Stimulated activated CD4-positive, alpha-beta T cell treated with anti-CD3 and anti-CD28 coated beads, Interleukin-2, amount 100 ng/mL, for 24 hours (primary cell): ENCODE measurements at regions not wholly inside any gene's neighbourhood (a gene's known extent, or its start where the extent isn't known, plus 50 kb on each side); places are given as distances from the start of the nearest gene placed in this dataset.
"Not testable (repeated sequence)": the region's sequence is repeated elsewhere in the genome, so short reads cannot be mapped to it uniquely, and the experiment has no call there.

Experiments used
- DNase-seq, 2 donors: peaks; one replicate each; pipeline ENCODE4 v3.0.0-alpha.2; 2020

DNA sequence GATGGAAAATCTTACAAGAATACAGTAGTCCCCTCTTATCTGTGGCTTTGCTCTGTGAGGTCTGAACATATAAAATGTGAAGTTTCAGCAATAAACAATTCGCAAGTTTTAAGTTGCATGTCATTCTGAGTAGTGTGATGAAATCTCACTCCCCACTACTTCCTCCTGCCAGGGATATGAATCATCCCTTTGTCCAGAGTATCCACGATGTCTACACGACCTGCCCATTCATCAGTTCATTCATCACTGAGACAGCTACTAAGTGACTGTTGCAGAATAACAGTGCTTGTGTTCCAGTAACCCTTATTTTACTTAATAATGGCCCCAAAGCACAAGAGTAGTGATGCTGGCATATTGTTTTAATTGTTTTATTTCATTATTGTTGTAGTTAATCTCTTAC lies 489.2 kb upstream of the UBE2E2 start:
- no peak for DNase-seq

DNA sequence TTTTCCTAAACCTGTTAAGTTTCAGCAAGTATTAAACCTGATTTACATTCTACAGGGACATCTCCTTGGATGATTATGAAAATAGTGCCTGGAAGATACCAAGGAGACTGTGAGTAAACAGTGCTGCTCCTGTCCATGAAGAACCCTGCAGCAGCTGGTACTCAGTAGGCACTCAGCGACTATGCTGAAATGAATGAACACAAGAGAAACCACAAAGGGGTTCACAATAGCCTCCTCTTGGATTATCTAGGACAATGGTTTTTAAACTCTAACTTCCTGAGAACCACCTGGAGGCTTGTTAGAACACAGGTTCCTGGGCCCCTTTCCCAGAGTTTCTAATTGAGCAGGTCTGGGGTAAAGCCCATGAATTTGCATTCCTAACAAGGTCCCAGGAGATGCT lies 488.4 kb upstream of the UBE2E2 start:
- DNase-seq, result no peak

DNA sequence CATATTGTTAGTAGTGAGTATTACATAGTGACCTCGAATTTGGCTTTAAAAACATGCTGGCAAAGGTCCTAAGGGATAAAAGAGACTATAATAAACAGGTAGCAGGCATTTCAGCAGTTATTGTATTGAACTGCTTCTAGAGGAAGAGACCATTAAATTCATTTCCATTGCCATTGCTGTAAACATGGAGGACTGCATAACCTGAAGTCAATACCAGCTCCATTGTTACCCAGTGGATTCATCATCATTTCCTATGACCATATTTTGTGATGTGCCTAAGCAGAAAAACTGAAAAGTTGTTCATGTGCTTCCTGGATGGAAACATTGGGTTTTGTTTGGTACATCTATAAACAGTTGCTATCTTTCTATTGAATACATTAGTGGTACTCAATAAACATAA lies 482.5 kb upstream of the UBE2E2 start:
- no peak for DNase-seq

DNA sequence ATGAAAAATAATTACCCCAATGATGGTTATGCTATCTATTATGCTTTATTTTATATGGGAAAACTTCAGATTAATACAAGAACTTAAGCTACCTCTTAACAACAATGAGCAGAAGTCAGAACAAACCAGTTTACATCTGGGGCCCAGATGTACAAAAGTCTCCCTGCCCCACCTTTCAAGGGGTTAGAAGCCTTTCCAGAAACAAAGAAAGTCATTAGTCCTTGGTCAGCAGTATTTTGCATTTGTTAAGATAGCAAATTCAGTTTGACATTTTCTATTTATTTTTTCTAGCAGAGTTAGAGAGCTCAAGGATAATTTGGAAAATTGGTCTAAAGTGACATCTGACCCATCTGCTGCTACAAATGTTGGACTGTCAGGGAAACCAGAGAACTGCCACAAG lies 478.7 kb upstream of the UBE2E2 start:
- DNase-seq, result no peak

DNA sequence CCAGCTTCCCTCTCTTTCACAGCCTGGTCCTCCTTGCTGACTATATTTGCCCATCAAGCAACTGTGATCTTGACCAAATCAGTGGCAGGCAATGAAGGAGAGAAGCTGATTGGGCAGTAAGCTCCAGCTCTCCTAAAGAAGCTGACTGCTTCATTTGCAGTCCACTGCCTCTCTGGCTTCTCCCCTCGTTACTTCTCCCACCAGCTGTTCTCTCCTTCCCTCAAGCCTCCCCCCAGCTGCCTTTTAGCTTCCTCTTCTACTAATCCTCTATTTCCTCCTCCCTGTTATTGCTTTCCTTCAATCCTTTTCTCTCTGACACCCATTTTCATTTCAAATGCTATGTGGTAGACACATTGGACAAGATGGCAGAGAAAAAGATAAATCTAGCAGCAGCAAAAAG lies 474.7 kb upstream of the UBE2E2 start:
- DNase-seq, result no peak

DNA sequence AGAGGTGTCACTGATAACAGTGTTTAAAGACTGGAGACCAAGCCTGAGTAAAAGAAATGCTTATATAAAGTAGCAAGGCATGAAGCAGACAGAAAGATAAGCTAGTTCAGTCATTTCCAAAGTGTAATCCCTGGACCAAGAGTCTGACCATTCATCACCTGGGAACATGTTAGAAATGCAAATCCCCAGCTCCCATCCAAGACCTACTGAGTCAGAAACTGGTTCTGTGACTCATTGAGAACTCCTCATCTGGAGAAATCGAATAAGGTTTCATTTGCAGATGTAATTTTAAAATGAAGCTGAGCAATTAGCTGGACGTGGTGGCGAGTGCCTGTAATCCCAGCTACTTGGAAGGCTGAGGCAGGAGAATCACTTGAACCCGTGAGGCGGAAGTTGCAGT lies 473.9 kb upstream of the UBE2E2 start:
- DNase-seq, result no peak

DNA sequence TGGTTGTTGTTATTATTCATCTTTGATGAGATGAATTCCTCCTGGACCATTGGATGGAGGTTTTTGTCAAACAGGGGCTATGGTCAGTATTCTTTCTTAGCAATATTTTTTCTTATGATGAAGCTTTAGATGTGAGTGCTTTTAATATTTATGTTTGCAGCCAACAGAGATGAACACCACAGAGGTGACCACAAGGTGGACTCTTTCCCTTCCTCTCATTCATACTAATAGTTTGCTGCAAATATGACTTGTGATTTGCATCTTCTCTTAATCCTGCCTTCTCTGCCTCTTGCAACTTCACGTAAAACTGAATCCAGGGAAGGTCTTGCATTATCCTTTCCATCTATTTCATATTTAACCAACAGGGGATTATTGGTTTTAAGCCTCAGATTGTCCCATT lies 473.1 kb upstream of the UBE2E2 start:
- DNase-seq, result no peak

DNA sequence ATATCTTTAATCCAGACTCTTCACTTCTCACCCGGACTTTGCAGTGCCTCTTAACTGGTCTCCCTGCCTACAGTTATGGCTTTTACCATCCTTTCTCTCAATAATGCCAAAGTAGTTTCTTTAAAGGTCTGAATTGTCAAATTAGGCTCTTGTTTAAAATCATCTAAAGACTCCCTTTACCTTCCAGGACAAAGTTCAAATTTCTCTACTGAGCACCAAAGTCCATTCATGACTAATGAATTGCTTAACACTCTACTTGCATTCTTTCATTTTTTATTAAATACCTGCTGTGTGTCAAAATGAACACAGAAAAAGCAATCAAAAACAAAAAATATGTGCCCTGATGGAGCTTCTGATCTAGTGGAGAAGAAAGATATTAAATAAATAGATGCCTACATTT lies 472.4 kb upstream of the UBE2E2 start:
- no peak for DNase-seq

DNA sequence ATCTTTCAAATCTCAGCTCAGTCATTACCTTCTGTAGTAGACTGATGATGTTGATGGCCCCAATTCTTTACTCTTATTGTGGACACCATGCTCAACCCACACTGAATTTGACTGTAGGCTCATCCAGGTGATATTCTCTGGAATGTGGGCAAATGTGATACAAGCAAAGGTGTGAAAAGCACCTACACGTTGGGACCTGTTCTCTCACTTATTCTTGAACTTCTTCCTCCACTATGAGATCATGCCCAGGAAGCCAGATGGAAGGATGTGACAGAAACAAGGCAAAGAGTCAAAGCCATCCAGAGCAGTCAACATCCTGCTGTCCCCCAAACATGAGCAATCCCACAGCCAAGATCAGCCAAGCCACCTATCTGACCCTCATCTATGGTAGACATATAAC lies 471.2 kb upstream of the UBE2E2 start:
- no peak for DNase-seq

DNA sequence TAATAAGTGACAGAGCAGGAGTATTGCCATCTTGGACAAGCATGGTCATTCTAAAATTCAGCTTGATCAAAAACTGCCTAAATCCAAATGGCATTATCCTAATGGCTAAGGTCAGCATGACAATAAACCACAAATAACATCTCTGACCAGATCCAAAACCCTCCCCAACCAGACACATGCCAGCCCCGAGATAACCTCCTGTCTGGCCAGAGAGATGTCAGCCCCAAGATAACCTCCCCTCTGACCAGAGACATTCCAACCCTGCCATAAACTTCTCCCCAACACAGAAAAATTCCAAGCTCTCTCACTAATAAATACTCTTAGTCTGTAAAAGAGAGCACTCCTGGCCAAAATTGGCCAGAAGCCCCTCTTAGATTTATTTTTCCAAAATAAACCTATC lies 470.5 kb upstream of the UBE2E2 start:
- no peak for DNase-seq

DNA sequence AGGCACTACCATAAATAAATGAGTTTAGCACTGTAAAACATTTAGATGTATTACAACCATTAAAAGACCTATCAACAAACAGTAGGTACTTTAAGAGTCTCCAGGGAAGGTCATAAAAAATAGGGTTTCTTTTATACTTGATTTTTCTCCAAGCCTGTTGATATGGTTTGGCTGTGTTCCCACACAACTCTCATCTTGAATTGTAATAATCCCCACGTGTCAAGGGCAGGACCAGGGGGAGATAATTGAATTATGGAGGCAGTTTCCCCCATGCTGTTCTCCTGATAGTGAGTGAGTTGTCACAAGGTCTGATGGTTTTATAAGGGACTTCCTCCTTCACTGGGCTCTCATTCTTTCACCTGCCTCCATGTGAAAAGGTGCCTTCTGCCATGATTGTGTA lies 468.9 kb upstream of the UBE2E2 start:
- DNase-seq, result no peak

DNA sequence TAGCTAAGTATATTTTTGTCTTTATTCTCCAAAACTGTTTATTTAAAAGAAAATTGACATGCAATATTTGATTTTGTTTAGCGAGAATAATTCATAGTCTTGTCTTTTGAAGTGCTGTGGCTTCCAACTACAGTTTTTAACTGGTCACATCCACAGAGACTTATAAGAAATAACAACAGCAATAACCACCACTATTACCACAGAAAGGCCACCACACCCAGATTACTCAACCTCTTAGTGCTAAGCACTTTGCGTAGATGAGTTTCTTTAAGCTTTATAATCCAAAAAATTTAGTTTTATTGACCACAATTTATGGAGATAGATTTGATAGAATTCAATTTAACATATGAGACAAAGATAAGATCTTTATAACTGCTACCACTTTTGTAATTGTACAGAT lies 468.4 kb upstream of the UBE2E2 start:
- DNase-seq, result no peak

DNA sequence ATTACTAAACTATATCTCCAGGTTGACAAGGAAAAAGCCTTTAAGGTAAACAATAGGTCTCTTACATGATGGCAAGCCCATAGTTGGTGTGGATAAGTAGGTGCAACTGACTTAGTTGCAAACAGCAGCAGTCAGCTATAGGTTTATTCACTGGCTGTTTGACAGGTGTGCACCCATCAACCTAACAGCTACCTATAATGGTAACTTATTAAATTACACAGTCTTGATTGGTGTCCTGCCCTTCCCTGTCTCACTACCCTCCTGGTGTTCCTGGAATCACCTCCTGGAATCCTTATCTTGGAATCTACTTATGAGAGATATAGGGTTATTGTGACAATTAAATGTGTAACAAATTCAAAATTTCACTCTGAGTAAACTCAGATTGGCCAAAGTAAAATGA lies 467.8 kb upstream of the UBE2E2 start:
- no peak for DNase-seq

DNA sequence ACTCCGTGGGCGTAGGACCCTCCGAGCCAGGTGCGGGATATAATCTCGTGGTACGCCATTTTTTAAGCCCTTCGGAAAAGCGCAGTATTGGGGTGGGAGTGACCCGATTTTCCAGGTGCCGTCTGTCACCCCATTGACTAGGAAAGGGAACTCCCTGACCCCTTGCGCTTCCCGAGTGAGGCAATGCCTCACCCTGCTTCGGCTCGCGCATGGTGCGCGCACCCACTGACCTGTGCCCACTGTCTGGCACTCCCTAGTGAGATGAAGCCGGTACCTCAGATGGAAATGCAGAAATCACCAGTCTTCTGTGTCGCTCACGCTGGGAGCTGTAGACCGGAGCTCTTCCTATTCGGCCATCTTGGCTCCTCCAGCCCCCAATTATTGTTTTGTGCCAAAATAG lies 459.7 kb upstream of the UBE2E2 start:
- not testable (repeated sequence) for DNase-seq

DNA sequence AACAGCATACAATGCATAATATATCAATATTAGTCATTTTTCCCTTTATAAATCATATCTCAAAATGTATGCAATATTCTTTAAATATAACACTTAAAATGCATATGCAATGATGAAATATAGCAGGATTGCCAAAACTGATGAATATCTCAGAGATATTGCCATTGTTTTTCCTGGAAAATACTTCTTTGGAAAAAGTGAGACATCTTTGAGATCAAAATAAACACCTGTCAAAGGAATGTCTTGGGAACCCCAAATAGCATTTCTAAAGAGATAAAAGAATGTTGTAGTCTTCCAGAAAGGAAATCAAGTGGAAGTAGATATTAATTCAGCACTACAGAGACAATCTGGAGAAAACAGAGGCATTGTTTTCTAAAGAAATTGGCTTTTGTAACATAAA lies 457.8 kb upstream of the UBE2E2 start:
- DNase-seq, result no peak

DNA sequence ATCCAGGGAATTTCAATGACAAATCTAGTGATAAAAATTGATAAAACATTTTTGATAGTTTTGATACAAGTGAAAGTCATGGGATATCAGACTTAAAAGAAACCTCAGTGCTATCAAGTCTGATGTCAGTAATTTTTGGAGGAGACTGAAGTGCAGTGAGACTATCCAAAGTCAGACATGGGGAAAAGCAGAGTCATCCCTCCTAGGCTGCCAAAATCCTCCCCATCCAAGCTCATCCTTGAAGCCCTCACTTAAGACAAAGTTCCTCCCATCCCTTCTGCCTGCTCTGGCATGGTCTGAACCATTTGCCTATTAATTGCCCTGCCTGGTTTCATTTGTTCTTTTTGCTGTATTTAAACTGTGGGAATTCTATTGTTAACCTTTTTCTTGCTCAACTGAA lies 456.9 kb upstream of the UBE2E2 start:
- DNase-seq, result no peak

DNA sequence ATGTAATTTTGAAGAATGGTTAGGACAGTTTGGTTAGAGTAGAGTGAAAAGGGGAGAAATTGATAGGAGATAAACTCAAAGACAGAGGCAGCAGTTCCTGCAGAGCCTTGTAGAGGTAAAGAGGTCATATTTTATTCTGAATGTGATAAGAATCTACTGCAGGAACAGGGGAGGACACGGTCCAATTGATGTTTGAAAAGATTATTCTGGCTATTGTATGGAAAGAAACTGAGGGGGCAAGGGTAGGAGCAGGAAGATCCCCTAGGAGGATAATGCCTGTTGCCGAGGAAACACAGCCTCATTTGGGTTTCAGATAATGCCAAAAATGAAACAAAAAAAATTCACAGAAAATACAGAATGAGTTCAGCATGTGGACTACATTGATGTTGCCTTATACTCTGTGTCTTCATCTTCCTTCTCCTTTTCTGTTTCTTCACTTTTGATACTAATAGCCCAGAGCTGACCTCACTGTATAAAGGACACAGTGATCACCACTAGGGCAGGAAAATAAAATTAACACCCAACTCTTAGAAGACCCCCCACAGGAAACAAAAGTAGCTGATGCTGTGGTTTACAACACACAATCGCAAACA lies 454.6 kb upstream of the UBE2E2 start:
- no peak for DNase-seq

DNA sequence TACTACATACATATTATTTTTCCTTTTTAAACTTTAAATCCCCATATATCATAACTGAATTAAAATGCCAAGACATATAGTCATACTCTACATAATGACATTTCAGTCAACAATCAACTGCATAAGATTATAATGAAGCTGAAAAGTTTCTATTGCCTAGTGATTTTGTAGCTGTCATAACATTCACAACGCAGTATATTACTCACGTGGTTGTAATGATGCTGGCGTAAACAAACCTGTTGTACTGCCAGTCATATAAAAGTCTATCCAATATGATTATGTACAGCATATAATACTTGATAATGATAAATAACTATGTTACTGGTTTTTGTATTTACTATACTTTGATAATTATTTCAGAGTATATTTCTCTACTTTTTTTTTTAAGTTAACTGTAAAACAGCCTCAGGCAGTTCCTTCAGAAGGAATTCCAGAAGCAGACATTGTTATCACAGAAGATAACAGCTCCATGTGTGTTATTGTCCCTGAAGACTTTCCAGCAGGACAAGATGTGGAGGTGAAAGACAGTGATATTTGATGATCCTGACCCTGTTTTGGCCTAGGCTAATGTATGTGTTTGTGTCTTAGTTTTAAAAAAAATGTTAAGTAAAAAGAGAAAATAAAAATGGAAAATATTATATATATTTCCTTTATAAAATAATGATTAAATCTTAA lies 443.4 kb upstream of the UBE2E2 start:
- DNase-seq, result no peak

DNA sequence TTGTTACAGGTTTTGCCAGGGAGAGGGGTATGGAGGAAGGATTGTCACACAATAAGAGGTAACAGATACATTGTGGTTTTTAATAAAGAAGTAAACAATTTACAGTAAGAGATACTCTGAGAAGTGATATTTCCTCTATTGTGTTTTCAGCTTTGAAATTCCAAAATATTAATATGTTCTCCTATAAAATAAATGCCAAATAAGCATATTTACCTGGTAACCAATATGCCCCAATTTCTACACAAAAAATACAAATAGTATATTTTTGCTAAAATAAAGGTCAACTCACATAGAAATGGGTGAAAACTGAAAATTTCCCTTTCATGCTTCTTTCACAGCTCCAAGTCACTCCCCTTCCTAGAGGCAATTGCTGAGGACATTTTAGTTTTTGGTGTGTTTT lies 437.4 kb upstream of the UBE2E2 start:
- no peak for DNase-seq

DNA sequence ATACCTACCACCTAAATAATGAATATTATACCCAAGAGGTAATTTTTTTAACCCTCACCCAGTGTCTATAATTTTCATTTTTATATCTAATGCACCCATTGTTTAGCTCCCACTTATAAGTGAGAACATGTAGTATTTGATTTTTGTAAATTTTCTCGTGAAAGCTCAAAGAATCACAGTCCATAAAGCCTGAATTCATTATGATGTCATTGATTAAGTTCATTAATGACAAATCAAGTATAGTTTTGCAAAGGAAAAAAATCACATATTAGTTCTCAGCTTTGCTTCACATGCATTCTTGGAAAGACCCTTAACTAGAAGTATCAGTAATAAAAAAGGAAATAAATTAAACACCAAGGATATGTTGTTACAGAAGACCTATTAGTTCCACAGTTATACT lies 425.3 kb upstream of the UBE2E2 start:
- DNase-seq, result no peak

DNA sequence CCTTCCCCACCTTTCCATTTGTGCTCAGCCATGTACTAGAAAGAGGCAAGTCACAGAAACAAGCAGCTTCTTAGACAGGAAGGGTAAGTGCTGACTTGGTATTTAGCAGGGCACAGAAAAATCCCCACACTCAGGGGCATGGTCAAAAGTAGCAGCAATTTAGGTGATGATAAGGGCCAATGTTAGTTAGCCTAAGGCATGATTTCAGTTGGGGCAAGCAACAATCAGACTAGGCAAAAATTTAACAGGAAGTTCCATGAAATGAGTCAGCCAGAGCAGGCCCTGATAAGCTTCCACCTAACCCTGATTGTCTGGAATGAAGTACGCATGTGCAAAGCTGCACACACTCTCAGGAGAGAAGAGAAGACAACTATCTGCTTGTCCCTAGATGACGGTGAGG lies 423.4 kb upstream of the UBE2E2 start:
- DNase-seq, result no peak

DNA sequence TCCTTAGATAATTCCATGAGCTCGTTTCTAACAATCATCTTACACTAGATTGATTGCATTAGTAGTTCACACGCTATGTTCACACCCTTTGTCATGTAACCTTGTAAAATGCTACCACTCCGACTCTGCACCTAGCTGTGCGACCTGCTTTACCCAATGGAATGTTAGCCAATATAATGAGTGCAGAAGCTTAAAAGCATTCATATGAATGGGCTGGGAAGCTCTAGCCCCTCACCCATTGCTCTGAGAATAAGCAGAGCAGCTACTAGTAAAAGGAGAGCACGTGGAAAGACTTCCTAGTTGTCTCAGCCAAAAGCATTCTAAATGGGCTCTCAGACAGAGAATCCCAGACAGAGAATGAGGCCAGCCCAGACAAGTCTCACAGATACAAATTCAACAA lies 410.6 kb upstream of the UBE2E2 start:
- no peak for DNase-seq

DNA sequence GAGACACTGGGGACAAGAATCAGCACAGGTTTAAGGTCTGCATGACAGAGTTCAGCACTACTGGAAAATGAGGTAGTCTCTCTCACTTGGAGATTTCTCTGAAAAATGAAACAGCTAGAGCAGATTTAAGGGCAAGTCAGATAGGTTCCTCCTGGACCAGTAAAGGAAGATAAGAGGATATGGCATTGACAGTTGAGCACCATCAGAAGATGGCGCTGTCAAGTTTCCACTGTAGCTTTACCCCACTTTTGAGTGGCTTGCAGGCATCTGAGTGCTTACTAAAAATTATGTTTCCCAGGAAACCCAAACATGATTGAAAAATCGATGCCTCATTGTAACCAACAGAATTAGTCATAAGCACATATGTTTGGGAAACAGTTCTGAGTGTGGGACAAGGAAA lies 407.2 kb upstream of the UBE2E2 start:
- DNase-seq, result no peak

DNA sequence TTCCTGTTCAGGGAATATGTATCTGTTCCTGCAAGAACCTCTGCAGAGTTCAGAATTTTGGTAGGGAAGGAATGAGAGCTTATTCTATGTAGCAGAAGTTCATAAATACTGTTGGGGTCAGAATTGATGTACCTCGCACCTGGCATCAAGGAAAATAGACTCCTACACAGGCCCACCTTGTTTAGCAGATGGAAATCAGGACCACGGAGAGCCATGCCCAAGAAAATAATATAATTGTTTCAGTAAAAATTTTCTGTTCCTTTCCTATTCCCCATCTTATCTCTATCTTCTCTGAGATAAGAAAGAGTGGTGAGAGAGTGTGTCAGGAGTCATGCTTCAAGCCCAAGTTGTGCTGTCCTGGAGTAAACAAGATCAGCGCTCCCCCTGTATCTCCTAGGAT lies 404.7 kb upstream of the UBE2E2 start:
- DNase-seq, result no peak

DNA sequence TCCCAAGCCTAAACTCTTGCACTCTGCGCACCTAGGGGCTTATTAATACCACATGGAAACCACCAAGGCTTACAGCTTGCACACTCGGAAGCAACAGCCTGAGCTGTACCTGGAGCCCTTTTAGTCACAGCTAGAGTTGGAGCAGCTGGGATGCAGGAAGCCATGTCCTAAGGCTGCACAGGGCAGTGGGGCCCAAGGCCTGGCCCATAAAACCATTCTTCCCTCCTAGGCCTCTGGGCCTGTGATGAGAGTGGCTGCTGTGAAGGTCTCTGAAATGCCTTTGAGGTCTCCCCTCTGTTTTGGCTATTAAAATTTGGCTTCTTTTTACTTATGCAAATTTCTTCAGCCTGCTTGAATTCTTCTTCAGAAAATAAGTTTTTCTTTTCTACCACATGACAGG lies 383.9 kb upstream of the UBE2E2 start:
- no peak for DNase-seq

DNA sequence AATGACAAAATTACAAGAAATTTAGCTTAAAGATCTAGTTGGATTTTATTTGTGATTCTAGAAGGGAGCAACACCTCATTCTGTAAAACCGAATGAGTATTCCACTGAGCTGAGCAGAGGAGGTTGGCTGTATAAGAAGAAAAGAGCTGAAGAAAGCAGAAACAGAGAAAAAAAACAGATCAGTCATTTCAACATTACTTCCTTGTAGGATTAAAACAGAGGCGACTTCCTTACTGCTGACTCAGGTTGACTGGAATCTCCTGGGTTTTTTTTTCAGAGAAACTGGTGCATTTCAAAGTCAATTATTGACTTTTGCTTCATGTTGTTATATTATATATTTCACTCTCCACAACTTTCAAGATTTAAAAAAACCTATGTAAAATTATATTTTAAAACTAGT lies 368.1 kb upstream of the UBE2E2 start:
- no peak for DNase-seq
